ENCODE measurements at regions not wholly inside any gene's neighbourhood (a gene's known extent, or its start where the extent isn't known, plus 50 kb on each side); places are given as distances from the start of the nearest gene placed in this dataset.

DNA sequence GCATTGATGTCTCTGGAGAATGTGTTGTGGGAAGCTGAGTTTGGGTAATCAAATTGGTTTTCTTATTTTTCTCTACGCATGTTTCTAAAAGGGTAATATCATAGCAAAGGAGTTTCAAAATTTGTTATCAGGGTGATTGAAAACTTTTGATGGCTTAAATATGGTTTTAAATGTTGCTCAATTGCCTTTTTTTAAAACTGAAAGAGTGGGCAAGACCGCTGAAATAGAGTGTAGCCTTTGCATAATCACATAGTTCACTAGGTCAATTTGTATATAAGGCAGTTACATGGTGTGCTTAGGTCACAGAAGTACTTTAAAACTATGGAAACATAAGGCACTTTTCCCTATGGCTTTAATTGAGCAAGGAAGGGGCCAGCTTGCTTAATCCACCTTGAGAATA is 167.4 kb downstream of the SNAPC1 start:
- Histone ChIP-seq H3K27me3 (no peaks in the 10 kb centered on the region), H3K4me1 (no peaks in the 10 kb centered on the region), H3K9me3 (no peaks in the 10 kb centered on the region), H3K4me3 (no peak overlapping the region), H3K36me3 (no peaks in the 10 kb centered on the region), H3K27ac (no peak overlapping the region)
- WGBS, 2 donors: 28 to 56% methylated on average over 2 of the region's 2 CpGs
- TF ChIP-seq POLR2A (IDR thresholded peaks at IDR 0.05) (no peak), EP300 (IDR thresholded peaks at IDR 0.05) (no peak)
- TF ChIP-seq, protein P1, sequence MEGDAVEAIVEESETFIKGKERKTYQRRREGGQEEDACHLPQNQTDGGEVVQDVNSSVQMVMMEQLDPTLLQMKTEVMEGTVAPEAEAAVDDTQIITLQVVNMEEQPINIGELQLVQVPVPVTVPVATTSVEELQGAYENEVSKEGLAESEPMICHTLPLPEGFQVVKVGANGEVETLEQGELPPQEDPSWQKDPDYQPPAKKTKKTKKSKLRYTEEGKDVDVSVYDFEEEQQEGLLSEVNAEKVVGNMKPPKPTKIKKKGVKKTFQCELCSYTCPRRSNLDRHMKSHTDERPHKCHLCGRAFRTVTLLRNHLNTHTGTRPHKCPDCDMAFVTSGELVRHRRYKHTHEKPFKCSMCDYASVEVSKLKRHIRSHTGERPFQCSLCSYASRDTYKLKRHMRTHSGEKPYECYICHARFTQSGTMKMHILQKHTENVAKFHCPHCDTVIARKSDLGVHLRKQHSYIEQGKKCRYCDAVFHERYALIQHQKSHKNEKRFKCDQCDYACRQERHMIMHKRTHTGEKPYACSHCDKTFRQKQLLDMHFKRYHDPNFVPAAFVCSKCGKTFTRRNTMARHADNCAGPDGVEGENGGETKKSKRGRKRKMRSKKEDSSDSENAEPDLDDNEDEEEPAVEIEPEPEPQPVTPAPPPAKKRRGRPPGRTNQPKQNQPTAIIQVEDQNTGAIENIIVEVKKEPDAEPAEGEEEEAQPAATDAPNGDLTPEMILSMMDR (IDR thresholded peaks at IDR 0.05): no peak
- DNase-seq (ENCODE audit: low spot score in 2 of 2): no peak

DNA sequence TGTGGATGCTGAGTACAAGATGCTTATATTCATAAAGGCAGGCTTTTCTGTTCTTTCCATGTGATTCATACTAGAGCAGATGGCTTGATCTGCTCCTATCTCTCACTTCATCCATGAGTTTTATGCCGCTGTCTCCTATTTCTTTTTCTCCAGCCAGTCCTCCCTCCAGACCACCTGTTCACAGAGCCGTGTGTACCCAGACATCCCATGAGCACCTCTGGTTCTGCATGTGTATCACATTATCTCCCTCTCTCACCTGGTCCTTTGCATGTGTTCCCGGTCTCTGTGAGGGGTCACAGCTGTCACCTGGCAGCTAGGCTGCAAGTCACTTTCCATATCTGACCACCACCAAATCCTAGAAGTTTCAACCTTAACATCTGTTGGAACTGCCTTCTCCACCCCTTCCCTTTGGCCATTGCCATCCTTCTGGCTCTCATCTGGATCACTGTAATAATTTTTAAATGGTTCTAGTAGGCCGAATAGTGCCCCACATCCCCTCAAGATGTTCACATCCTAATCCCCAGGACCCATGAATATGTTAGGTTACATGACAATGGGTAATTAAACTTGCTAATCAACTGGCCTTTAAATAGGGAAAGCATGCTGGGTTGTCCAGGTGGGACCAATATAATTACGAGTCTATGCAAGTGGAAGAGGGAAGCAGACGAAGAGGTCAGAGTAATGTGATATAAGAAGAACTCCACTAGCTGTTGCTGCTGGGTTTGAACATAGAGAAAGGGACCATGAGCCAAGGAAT is 168.1 kb downstream of the SNAPC1 start:
- H3K4me1 ChIP-seq: no peaks in the 10 kb centered on the region
- H3K27ac ChIP-seq: no peak overlapping the region
- H3K4me3 ChIP-seq: no peak overlapping the region
- TF ChIP-seq, protein P1 (IDR thresholded peaks at IDR 0.05): no peak
- TF ChIP-seq POLR2A (IDR thresholded peaks at IDR 0.05) (no peak), EP300 (IDR thresholded peaks at IDR 0.05) (no peak)
- DNase-seq (ENCODE audit: low spot score in 2 of 2): no peak
- 82 to 84% methylated on average over 6 of the region's 6 CpGs for WGBS, 2 donors
- H3K27me3 ChIP-seq: no peaks in the 10 kb centered on the region
- no peaks in the 10 kb centered on the region for H3K36me3 ChIP-seq
- H3K9me3 ChIP-seq: no peaks in the 10 kb centered on the region

DNA sequence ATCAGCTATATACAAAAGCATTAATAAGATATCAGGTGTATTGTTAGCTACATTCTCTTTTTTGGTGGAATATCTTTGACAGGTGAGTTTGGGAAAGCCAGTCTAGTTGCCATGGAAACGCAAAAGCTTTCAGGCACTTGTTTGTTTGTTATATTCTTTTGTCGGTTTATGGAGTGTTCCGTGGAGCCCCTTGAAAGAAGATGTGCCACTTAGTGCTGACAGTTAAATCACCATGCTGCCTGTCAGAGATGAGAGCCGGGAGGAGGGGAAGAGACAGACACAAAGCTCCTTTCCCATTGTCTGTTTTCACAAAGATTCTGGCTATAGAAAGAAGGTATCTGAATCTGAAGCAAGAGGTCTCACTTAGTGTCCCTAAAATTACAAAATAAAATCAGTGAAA is 170.8 kb downstream of the SNAPC1 start:
- TF ChIP-seq EP300 (IDR thresholded peaks at IDR 0.05) (no peak), POLR2A (IDR thresholded peaks at IDR 0.05) (no peak)
- TF ChIP-seq, protein P1 (IDR thresholded peaks at IDR 0.05): no peak
- Histone ChIP-seq H3K27ac (no peak overlapping the region), H3K27me3 (no peaks in the 10 kb centered on the region), H3K36me3 (no peaks in the 10 kb centered on the region), H3K4me1 (no peaks in the 10 kb centered on the region), H3K4me3 (no peak overlapping the region), H3K9me3 (no peaks in the 10 kb centered on the region)
- DNase-seq (ENCODE audit: low spot score in 2 of 2): no peak
- WGBS, 2 donors: 58 to 69% methylated on average over 4 of the region's 4 CpGs

DNA sequence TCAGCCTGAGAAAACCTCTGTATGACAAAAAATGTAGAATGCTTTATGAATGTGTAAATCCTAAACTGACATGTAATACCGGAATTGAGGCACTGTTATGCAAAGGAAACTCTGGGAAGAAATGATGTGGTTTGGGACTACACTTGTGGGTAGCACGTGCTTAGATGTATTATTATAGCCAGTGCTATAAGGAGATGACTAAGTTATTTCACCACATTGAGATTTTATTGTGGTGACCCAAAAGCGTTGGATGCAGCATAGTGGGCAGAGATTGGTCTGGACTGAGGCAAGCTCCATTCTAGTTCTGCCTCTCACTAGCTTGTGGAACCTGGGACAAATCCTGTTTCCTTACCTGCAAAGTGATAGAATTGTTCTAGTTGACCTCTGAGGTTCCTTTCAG is 172.2 kb downstream of the SNAPC1 start:
- H3K27ac ChIP-seq: no peak overlapping the region
- H3K27me3 ChIP-seq: no peaks in the 10 kb centered on the region
- 74 to 76% methylated on average over 3 of the region's 3 CpGs for WGBS, 2 donors
- no peaks in the 10 kb centered on the region for H3K36me3 ChIP-seq
- H3K9me3 ChIP-seq: no peaks in the 10 kb centered on the region
- H3K4me3 ChIP-seq: no peak overlapping the region
- TF ChIP-seq, protein P1 (IDR thresholded peaks at IDR 0.05): no peak
- TF ChIP-seq POLR2A (IDR thresholded peaks at IDR 0.05) (no peak), EP300 (IDR thresholded peaks at IDR 0.05) (no peak)
- H3K4me1 ChIP-seq: no peaks in the 10 kb centered on the region
- no peak for DNase-seq (ENCODE audit: low spot score in 2 of 2)

DNA sequence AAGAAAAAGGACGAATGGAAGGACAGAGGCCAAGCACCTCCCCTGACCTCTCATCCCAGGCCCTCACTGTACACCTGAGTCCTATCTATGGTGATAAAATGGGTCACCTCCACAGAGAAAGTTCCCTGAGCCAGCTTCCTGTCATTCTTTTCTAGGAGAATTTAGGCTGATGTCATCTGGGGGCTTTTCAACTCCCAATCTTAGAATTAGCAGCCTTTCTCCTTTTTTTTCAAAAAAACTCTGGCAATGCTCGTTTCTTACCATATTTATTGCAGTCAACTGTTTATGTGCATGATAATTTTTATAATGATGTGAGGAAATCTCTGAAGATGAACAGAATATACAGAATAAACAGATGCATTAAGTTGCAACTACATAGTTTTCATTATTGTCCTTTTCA is 177.6 kb downstream of the SNAPC1 start:
- Histone ChIP-seq H3K36me3 (no peaks in the 10 kb centered on the region), H3K9me3 (peaks cover 0 to 8% (median 0%) of the 10 kb centered on the region in 4 donors), H3K27ac (no peak overlapping the region), H3K4me1 (no peaks in the 10 kb centered on the region), H3K27me3 (no peaks in the 10 kb centered on the region), H3K4me3 (no peak overlapping the region)
- TF ChIP-seq, protein P1 (IDR thresholded peaks at IDR 0.05): no peak
- no peak for TF ChIP-seq EP300 (IDR thresholded peaks at IDR 0.05)
- no peak for TF ChIP-seq POLR2A (IDR thresholded peaks at IDR 0.05)
- WGBS, 2 donors: 38 to 45% methylated on average over 2 of the region's 2 CpGs
- DNase-seq (ENCODE audit: low spot score in 2 of 2): no peak
